ENCODE measurements at regions not wholly inside any gene's neighbourhood (a gene's known extent, or its start where the extent isn't known, plus 50 kb on each side); places are given as distances from the start of the nearest gene placed in this dataset.
"Not testable (repeated sequence)": the region's sequence is repeated elsewhere in the genome, so short reads cannot be mapped to it uniquely, and the experiment has no call there.

DNA sequence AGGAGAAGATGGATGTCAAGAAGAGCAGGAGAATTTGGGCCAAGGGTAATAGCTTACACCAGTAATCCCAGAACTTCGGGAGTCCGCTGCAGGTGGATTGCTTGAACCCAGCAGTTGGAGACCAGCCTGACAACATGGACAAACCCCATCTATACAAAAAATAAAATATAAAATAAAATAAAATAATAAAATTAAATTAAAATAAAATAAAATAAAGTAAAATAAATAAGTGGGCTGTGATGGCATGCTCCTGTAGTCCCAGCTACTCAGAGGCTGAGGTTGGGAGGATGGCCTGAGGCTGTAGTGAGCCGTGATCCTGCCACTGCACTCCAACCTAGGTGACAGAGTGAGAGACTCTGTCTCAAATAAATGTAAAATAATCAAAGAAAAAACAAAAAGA is 1946.7 kb downstream of the MRPL39 start:
- H3K36me3 Mint-ChIP-seq: no peaks in the 10 kb centered on the region
- H3K27me3 Mint-ChIP-seq: no peaks in the 10 kb centered on the region
- no peak overlapping the region for H3K27ac Mint-ChIP-seq
- no peaks in the 10 kb centered on the region for H3K4me1 Mint-ChIP-seq
- H3K4me3 Mint-ChIP-seq: no peak overlapping the region
- H3K9me3 Mint-ChIP-seq: peaks cover 0 to 2% (median 0%) of the 10 kb centered on the region in 3 donors

DNA sequence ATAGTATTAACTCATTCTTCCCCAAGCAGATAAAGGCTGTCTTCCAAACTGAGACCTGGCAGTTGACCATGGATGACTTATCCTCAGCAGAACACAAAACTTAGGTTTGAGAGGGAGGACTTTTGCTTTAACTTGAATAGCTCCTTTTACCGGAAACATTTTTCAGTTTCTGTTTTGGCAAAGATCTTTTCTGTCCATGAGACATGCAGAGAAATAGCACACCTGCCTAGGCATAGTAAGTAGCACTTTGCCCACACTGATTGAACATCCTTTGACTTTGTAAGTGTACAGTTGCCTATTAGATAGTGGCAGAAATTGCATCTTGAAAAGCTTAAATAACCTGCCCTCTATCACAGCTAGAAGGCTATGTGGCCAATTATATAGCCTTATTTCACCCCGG is 1962.5 kb downstream of the MRPL39 start:
- Mint-ChIP-seq H3K27me3 (peaks cover 2% of the 10 kb centered on the region), H3K4me1 (no peaks in the 10 kb centered on the region), H3K27ac (no peak overlapping the region), H3K4me3 (no peak overlapping the region), H3K36me3 (no peaks in the 10 kb centered on the region), H3K9me3 (peaks cover 0 to 2% (median 2%) of the 10 kb centered on the region in 3 donors)

DNA sequence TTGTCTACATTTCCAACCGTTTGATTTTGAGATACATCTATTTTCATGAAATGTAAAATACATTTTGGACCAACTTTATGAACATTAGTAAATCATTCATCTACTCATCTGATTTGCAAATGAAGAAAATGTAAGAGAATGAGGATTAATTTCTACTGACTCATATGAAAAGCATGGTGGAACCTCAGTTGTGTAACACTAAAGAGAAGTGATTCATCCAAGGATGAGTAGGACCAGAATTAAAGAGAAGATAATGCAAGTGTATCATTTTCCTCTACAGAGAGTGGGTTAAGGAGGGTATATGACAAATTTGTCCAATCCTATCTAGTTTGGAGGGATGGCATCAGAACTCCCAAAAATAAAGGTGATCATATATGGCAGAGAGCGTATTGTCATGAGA is 1967.6 kb downstream of the MRPL39 start:
- H3K4me1 Mint-ChIP-seq: no peaks in the 10 kb centered on the region
- peaks cover 1% of the 10 kb centered on the region for H3K27me3 Mint-ChIP-seq
- H3K36me3 Mint-ChIP-seq: no peaks in the 10 kb centered on the region
- H3K9me3 Mint-ChIP-seq: peaks cover 0 to 2% (median 0%) of the 10 kb centered on the region in 3 donors
- no peak overlapping the region for H3K27ac Mint-ChIP-seq
- no peak overlapping the region for H3K4me3 Mint-ChIP-seq

DNA sequence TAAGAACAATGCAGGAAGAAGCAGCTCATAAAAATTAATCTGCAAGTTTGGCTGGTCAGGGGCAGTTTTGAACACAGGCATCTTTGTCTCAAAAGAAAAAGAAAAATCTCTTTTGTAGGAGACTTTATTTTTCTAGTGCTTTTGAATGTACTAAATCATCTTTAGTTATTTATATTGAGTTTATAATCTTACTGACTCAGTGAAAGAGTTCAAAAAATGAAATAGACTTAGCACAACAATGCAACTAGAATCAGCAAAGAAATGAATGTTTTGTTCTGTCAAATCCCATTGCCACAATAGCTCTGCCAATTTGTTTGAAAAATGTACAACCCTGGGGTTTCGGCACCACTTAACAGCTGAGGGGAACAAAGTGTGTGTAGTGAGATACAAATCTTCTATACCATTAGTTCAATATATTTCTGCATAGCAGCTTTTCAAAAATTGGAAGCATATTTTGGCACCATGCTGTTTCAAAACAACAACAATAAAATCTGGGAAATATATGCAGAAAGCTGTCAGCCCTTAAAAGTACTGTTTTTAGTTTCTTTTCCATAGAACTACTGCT is 1969.1 kb downstream of the MRPL39 start:
- Mint-ChIP-seq H3K36me3 (no peaks in the 10 kb centered on the region), H3K9me3 (no peaks in the 10 kb centered on the region), H3K4me3 (no peak overlapping the region), H3K4me1 (no peaks in the 10 kb centered on the region), H3K27ac (no peak overlapping the region), H3K27me3 (peaks cover 1% of the 10 kb centered on the region)

DNA sequence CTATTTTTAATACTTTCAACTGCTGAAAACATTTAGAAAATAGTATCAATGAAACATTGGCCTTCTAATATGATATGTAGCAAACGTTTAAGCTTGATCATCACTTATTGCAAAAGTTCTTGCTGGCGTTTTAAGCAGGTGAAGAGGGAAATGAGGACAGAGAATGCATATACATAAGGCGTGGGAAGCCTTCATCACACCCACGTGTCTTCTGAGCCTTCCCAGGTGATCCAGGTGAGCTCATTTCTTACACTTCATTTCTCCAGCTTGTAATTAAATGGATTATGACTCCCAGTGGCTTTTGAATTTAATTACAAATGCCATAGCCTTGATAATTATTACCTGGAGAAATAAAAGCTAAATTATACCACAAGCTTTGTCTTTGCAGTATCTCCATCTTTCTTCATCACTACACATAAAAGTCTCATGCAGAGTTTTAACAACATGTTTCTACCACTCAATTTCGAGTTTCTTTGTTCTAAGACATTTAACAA is 1973.8 kb downstream of the MRPL39 start:
- Mint-ChIP-seq H3K27me3 (no peaks in the 10 kb centered on the region), H3K27ac (no peak overlapping the region), H3K4me3 (no peak overlapping the region), H3K36me3 (no peaks in the 10 kb centered on the region), H3K9me3 (peaks cover 0 to 1% (median under 1%) of the 10 kb centered on the region in 3 donors), H3K4me1 (no peaks in the 10 kb centered on the region)

DNA sequence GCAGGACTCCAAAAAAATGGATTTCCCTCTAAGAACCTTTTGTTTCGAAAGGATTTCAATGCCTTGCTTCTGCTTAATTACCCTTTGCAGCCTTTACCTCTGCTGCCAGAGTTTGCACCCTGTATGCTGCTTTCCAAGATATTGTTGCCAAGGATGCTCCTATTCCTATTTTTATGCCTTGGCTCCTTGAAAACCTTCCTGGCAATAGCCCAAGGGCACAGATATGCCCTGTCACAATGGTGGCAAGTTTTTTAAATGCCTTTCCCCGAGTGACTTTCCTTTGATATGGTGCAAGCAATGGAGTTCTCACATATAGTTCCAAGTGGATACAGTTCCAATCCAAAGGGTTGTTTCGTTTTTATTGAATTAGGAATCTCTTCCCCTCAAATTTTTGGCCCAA is 1983.0 kb downstream of the MRPL39 start:
- H3K4me1 Mint-ChIP-seq: no peaks in the 10 kb centered on the region

DNA sequence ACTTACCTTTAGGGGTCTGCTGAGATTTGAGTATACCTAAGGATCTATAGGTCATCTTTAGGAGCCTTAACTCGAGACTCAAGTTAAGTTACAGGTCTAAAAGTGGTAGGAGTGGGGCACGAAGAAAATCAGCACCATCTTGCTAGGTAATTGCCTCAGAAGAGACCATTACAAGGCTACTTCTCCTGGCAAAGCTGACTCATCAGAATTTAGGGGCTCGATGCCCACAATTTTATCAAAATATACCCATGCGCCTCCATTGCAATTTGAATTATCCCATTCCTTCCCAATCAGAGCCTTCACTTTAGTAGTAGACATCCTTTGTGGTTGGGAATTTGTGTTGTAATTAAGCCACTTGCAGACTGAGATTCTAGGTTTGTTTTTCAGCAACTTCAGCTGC is 1994.3 kb downstream of the MRPL39 start:
- Mint-ChIP-seq H3K27me3 (no peaks in the 10 kb centered on the region), H3K36me3 (no peaks in the 10 kb centered on the region), H3K9me3 (no peaks in the 10 kb centered on the region), H3K27ac (no peak overlapping the region), H3K4me1 (peaks cover 0 to 1% (median 0%) of the 10 kb centered on the region in 3 donors), H3K4me3 (no peak overlapping the region)

More for the DNA sequence above, 1983.0 kb downstream of the MRPL39 start:
- Mint-ChIP-seq H3K27me3 (no peaks in the 10 kb centered on the region), H3K9me3 (peaks cover 0 to 4% (median 2%) of the 10 kb centered on the region in 3 donors), H3K4me3 (no peak overlapping the region), H3K36me3 (no peaks in the 10 kb centered on the region), H3K27ac (no peak overlapping the region)

DNA sequence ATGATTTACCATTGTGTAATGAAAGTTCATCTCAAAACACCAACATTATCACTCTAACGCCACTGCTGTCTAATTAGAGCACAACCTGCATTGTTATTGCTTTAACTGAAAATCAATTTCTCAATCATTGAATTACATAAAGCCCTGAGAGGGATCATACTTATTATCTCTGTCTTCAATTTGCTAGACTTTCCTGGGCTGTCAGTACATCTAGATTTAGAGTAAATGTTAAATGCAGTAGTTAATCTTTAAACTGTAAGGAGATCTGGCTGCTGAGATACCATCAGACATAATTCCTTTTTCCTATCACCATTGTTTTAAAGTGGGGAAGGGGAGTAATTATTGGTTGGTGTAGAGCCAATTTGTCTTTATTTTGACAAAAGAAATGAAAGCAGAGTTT is 1995.1 kb downstream of the MRPL39 start:
- H3K27me3 Mint-ChIP-seq: no peaks in the 10 kb centered on the region
- H3K36me3 Mint-ChIP-seq: no peaks in the 10 kb centered on the region
- no peak overlapping the region for H3K4me3 Mint-ChIP-seq
- H3K4me1 Mint-ChIP-seq: peaks cover 0 to 1% (median 0%) of the 10 kb centered on the region in 3 donors
- no peaks in the 10 kb centered on the region for H3K9me3 Mint-ChIP-seq
- H3K27ac Mint-ChIP-seq: no peak overlapping the region

DNA sequence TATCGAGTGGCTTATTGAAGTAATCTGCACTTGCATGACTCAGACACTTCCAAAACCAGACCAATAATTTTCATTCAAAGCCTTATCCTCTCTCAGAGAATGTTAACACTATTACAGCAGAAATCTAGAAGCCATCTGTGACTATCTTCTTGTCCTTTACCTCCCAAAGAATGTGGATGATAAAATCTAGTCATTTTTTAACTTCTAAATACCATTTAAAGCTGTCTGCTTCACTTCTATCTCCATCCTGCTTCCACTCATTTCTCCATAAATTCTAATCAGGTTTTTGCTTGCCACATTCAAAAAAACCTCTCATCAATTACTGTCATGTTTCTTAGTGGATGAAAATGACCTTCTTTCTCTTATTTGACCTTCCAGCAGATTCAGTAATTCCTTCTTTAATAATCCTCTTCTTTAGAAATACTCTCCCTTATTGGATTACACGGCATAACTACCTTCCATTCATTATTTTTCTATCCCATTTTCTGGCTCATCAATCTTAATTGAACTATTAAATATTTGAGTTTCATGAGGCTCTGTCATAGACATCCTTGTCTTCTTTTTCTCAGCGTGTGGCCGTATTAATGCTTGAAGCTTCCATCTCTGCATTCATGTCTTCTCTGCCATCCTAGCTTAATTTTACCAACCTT is 1999.4 kb downstream of the MRPL39 start:
- no peaks in the 10 kb centered on the region for H3K36me3 Mint-ChIP-seq
- peak overlapping the region in 1 of 3 donors; percentile 2 for H3K27ac Mint-ChIP-seq
- H3K4me3 Mint-ChIP-seq: no peak overlapping the region
- peaks cover 0 to 1% (median 0%) of the 10 kb centered on the region in 3 donors for H3K4me1 Mint-ChIP-seq
- H3K9me3 Mint-ChIP-seq: peaks cover 0 to 8% (median 0%) of the 10 kb centered on the region in 3 donors
- no peaks in the 10 kb centered on the region for H3K27me3 Mint-ChIP-seq

DNA sequence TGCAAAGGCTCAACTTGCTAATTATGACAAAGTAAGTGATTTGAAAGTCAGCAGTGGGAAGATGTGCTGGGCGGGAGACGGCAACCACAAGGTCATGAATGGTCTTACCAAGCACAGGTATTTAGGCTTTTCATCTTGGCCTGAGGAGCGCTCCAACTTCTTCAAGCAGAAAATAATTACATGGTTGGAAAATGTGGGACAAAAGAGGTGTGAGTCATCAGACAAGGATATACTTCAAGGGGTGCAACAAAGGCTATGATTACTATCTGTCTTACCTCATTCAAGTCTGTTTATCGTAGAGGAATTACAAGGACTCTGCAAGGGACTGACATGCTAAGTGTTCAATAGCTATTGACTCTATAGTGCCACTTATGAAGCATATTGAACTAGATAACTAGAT is 2005.7 kb downstream of the MRPL39 start:
- Mint-ChIP-seq H3K4me1 (no peaks in the 10 kb centered on the region), H3K36me3 (no peaks in the 10 kb centered on the region), H3K27ac (peak overlapping the region in 1 of 3 donors; percentile 26), H3K9me3 (peaks cover 0 to 14% (median 0%) of the 10 kb centered on the region in 3 donors), H3K27me3 (no peaks in the 10 kb centered on the region), H3K4me3 (no peak overlapping the region)

DNA sequence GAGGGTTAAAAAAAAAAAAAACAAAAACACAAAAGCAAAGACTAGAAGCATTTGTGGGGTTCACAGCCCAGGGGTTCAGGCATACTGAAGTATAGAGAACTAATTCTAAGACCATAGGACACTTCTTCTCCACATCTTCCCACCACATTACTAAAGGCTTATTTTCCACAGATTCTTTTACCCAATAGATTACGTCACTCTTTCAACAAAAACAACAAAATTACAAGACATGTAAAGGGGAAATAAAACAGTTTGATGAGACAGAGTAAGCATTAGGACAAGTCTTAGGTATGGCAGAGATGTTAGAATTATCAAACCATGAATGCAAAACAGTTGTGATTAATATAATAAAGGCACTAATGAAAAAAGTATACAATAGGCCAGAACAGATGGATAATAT is 2013.7 kb downstream of the MRPL39 start:
- H3K4me1 Mint-ChIP-seq: no peaks in the 10 kb centered on the region
- H3K27me3 Mint-ChIP-seq: no peaks in the 10 kb centered on the region
- no peak overlapping the region for H3K27ac Mint-ChIP-seq
- H3K4me3 Mint-ChIP-seq: no peak overlapping the region
- H3K9me3 Mint-ChIP-seq: peaks cover 0 to 2% (median 0%) of the 10 kb centered on the region in 3 donors
- H3K36me3 Mint-ChIP-seq: no peaks in the 10 kb centered on the region

DNA sequence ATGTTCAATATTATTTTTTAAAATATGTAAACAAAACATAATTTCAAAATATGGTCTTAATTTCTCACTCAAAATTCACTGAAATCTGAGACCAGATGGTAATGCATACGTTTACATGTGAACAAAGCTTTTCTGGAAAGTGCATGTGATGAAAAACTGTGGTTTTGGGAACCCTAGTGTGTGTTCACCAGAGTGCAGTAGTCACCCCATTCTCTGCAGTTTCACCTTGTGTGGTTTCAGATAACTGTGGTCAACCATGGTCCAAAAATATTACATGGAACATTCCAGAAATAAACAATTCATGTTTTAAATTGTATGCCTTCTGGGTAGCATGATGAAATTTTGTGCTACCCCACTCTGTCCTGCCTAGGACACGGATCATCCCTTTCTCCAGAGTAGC is 2021.9 kb downstream of the MRPL39 start:
- no peaks in the 10 kb centered on the region for H3K9me3 Mint-ChIP-seq
- no peak overlapping the region for H3K27ac Mint-ChIP-seq
- no peak overlapping the region for H3K4me3 Mint-ChIP-seq
- H3K36me3 Mint-ChIP-seq: no peaks in the 10 kb centered on the region
- no peaks in the 10 kb centered on the region for H3K4me1 Mint-ChIP-seq
- no peaks in the 10 kb centered on the region for H3K27me3 Mint-ChIP-seq

DNA sequence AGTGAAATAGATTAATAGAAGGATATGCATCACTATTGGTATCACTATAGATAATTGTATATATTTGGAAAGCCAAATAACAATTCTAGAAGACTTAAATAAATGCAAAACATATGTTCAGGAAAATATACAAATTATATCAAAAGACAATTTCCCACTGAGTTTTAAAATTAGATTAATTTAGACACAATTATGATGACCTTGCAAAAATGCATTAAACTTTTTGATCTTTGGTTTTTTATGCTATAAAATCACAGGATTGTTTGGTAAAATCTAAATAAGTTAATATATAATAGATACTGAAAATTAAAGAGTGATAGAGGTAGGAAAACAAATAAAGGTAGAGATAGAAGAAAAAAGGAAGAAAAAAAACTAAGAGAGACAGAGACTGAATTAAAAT is 2027.7 kb downstream of the MRPL39 start:
- H3K27ac Mint-ChIP-seq: no peak overlapping the region
- no peaks in the 10 kb centered on the region for H3K9me3 Mint-ChIP-seq
- H3K27me3 Mint-ChIP-seq: no peaks in the 10 kb centered on the region
- no peaks in the 10 kb centered on the region for H3K4me1 Mint-ChIP-seq
- no peaks in the 10 kb centered on the region for H3K36me3 Mint-ChIP-seq
- no peak overlapping the region for H3K4me3 Mint-ChIP-seq

DNA sequence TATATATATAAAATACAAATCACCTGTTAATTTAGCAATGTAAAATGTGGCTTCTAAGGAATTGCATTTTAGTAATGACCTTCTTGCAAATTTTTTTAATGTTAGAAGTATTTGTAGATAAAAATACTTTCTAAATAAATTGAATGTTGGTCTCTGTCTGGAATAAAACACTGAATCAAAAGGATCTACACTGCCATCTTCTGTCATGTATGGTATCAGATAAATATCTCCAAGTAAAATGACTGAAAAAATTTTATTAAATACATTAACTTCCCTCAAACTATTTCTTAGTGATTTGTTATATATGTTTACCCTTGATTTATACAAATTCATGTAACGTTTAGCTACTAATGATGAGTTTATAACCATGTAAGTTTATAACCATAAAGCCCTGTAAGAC is 2029.3 kb downstream of the MRPL39 start:
- no peak overlapping the region for H3K4me3 Mint-ChIP-seq
- H3K27ac Mint-ChIP-seq: no peak overlapping the region
- H3K27me3 Mint-ChIP-seq: no peaks in the 10 kb centered on the region
- H3K9me3 Mint-ChIP-seq: no peaks in the 10 kb centered on the region
- no peaks in the 10 kb centered on the region for H3K36me3 Mint-ChIP-seq
- no peaks in the 10 kb centered on the region for H3K4me1 Mint-ChIP-seq

DNA sequence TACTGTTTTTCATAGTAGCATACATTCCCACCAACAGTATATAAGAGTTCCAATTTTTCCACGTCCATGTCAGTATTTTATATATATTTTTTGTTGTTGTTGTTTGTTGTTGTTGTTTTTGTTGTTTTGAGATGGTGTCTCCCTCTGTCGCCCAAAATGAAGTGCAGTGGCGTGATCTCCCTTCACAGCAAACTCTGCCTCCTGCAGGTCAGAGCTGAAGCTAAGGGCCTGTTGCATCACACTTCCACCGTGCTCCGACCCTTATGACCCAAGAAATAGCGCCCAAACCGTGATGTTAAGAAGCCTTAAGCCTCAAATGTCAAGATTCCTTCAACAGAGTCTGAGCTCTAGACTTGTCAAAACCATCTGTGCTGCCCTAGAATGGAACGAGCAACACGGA is 2032.3 kb downstream of the MRPL39 start:
- Mint-ChIP-seq H3K4me3 (no peak overlapping the region), H3K9me3 (no peaks in the 10 kb centered on the region), H3K4me1 (no peaks in the 10 kb centered on the region), H3K27me3 (no peaks in the 10 kb centered on the region), H3K27ac (no peak overlapping the region), H3K36me3 (no peaks in the 10 kb centered on the region)

DNA sequence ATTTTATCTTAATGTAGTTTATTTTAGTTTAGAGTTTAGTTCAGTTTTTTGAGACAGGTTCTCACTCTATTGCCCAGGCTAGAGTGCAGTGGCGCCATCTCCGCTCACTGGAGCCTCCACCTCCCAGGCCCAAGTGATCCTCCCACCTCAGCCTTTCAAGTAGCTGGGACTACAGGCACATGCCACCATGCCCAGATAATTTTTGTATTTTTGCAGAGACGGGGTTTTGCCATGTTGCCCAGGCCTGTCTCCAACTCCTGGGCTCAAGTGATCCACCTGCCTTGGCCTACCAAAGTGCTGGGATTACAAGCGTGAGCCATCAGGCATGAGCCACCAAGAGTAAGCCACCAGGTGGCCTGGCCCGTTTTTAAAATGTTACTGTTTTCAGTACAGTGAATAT is 2058.4 kb downstream of the MRPL39 start:
- H3K9me3 Mint-ChIP-seq, H3K4me1 Mint-ChIP-seq, H3K4me3 Mint-ChIP-seq, H3K27me3 Mint-ChIP-seq, H3K27ac Mint-ChIP-seq, H3K36me3 Mint-ChIP-seq: not testable (repeated sequence)

Measured in IgD-negative memory B cell (primary cell).